Natural killer cell (primary cell): ENCODE measurements at regions not wholly inside any gene's neighbourhood (a gene's known extent, or its start where the extent isn't known, plus 50 kb on each side); places are given as distances from the start of the nearest gene placed in this dataset.

Experiments used
- ATAC-seq, 3 donors: fragments of 150-1000 bp in 2 of 3; fragments of 200-7000 bp in 1 of 3; cut with Tn5 transposase; 1 replicate in 1 of 3; 2 replicates in 2 of 3; pipeline ENCODE4 v1.10.0; 2021; ENCODE audit warnings: mild to moderate bottlenecking in 2 of 3, moderate library complexity in 2 of 3
- DNase-seq, 2 donors: peaks; one replicate each; pipeline versions ENCODE4 v3.0.0 to v3.0.0-alpha.2; 2013 to 2021; ENCODE audit warnings: mixed read lengths in 1 of 2
- H3K27ac ChIP-seq: one replicate; pipeline ENCODE4 v1.5.1; 2013; ENCODE audit warnings: mild to moderate bottlenecking, low read length
- H3K27me3 ChIP-seq: one replicate; pipeline ENCODE4 v1.6.1; 2013; ENCODE audit warnings: low read length; ENCODE audit not compliant: control insufficient read depth, insufficient read depth
- H3K36me3 ChIP-seq: one replicate; pipeline ENCODE4 v1.6.1; 2013; ENCODE audit warnings: low read length; ENCODE audit not compliant: control insufficient read depth, insufficient read depth
- H3K4me1 ChIP-seq: one replicate; pipeline ENCODE4 v1.6.1; 2013; ENCODE audit warnings: low read length; ENCODE audit not compliant: control insufficient read depth, insufficient read depth
- H3K4me3 ChIP-seq: one replicate; pipeline ENCODE4 v1.5.1; 2013; ENCODE audit warnings: low read length
- H3K9me3 ChIP-seq: one replicate; pipeline ENCODE4 v1.6.1; 2013; ENCODE audit warnings: low read length; ENCODE audit not compliant: control insufficient read depth, insufficient read depth
- H3K27ac Mint-ChIP-seq, 2 donors: one replicate each; pipeline ENCODE4 v1.8.0; 2022; ENCODE audit warnings: mild to moderate bottlenecking in 2 of 2, mixed read lengths in 2 of 2, moderate library complexity in 1 of 2
- H3K27me3 Mint-ChIP-seq, 2 donors: one replicate each; pipeline ENCODE4 v1.8.0; 2022; ENCODE audit warnings: low read depth in 2 of 2, mixed read lengths in 2 of 2
- H3K36me3 Mint-ChIP-seq: one replicate; pipeline ENCODE4 v1.8.0; 2022; ENCODE audit warnings: mixed read lengths
- H3K4me1 Mint-ChIP-seq, 2 donors: one replicate each; pipeline ENCODE4 v1.8.0; 2022; ENCODE audit warnings: mixed read lengths in 2 of 2
- H3K4me3 Mint-ChIP-seq: one replicate; pipeline ENCODE4 v1.8.0; 2022; ENCODE audit warnings: mild to moderate bottlenecking, moderate library complexity, mixed read lengths
- H3K9me3 Mint-ChIP-seq, 2 donors: one replicate each; pipeline ENCODE4 v1.8.0; 2022; ENCODE audit warnings: mixed read lengths in 2 of 2
- WGBS: methylation state at CpG from one replicate; pipeline ENCODE4 v1.1.7; 2013; ENCODE audit warnings: missing lambda C conversion rate; ENCODE audit not compliant: insufficient coverage; 5-methylcytosine and 5-hydroxymethylcytosine counted together
- intact Hi-C: fragments of 100-400 bp; cut with micrococcal nuclease; formaldehyde crosslinking; loops from one replicate; pipeline ENCODE4 v1.14.2; 2022
- TF ChIP-seq, protein P1 (sequence below): fragments of 200-600 bp; IDR thresholded peaks from one replicate; pipeline ENCODE4 v1.8.0; 2022; ENCODE audit warnings: antibody characterized with exemption

DNA sequence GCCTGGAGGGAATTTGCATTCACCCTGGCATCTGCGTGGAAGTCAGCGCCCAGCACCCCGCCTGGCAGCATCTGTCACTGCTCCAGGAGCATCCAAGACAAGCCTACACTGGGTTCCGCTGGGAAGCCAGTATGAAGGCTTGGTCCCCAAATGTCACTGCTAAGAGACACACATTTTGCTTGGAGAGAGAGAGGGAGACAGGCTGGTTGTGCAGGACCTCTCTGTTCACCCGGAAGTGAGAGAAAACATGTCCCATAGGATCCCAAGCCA lies 119.5 kb downstream of the SEC23IP start:
- Histone ChIP-seq H3K4me3 (no peak overlapping the region), H3K27me3 (no peaks in the 10 kb centered on the region), H3K4me1 (no peaks in the 10 kb centered on the region), H3K9me3 (no peaks in the 10 kb centered on the region), H3K36me3 (no peaks in the 10 kb centered on the region), H3K27ac (no peak overlapping the region)
- no peaks in the 10 kb centered on the region for H3K36me3 Mint-ChIP-seq
- peaks cover 36 to 63% of the 10 kb centered on the region in 2 donors for H3K27me3 Mint-ChIP-seq
- ATAC-seq (no peak), DNase-seq (no peak)
- TF ChIP-seq, protein P1, sequence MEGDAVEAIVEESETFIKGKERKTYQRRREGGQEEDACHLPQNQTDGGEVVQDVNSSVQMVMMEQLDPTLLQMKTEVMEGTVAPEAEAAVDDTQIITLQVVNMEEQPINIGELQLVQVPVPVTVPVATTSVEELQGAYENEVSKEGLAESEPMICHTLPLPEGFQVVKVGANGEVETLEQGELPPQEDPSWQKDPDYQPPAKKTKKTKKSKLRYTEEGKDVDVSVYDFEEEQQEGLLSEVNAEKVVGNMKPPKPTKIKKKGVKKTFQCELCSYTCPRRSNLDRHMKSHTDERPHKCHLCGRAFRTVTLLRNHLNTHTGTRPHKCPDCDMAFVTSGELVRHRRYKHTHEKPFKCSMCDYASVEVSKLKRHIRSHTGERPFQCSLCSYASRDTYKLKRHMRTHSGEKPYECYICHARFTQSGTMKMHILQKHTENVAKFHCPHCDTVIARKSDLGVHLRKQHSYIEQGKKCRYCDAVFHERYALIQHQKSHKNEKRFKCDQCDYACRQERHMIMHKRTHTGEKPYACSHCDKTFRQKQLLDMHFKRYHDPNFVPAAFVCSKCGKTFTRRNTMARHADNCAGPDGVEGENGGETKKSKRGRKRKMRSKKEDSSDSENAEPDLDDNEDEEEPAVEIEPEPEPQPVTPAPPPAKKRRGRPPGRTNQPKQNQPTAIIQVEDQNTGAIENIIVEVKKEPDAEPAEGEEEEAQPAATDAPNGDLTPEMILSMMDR: no peak
- intact Hi-C loops: no loop called here
- H3K4me3 Mint-ChIP-seq: no peak overlapping the region
- 85% methylated on average over 5 of the region's 5 CpGs for WGBS
- no peaks in the 10 kb centered on the region for H3K9me3 Mint-ChIP-seq
- no peaks in the 10 kb centered on the region for H3K4me1 Mint-ChIP-seq
- H3K27ac Mint-ChIP-seq: no peak overlapping the region

DNA sequence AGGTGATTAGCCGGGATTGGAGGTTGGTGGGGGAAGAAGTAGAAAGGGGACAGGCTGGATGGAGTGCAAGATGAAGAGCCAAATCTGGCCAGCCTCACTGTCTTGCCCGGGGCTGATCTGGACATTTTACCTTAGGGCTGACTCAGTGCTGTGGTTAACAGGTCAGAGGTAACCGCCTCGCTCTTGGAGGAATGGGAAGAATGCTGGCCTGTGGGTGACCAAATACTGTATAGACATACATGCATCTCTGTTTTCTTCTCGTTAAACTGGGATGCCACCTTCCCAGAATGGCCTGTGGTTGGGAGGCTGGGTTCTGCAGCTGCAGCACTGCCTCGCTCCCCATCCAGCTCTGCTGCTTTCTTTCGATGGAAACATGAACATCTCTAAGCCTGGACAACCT lies 120.0 kb downstream of the SEC23IP start:
- 85% methylated on average over 6 of the region's 7 CpGs for WGBS
- Histone ChIP-seq H3K4me3 (no peak overlapping the region), H3K9me3 (no peaks in the 10 kb centered on the region), H3K27me3 (no peaks in the 10 kb centered on the region), H3K4me1 (no peaks in the 10 kb centered on the region), H3K36me3 (no peaks in the 10 kb centered on the region), H3K27ac (no peak overlapping the region)
- Mint-ChIP-seq H3K36me3 (no peaks in the 10 kb centered on the region), H3K27me3 (peaks cover 36 to 63% of the 10 kb centered on the region in 2 donors), H3K27ac (no peak overlapping the region), H3K4me3 (no peak overlapping the region), H3K9me3 (no peaks in the 10 kb centered on the region), H3K4me1 (no peaks in the 10 kb centered on the region)
- intact Hi-C loops: no loop called here
- no peak for ATAC-seq
- TF ChIP-seq, protein P1: no peak
- no peak for DNase-seq

DNA sequence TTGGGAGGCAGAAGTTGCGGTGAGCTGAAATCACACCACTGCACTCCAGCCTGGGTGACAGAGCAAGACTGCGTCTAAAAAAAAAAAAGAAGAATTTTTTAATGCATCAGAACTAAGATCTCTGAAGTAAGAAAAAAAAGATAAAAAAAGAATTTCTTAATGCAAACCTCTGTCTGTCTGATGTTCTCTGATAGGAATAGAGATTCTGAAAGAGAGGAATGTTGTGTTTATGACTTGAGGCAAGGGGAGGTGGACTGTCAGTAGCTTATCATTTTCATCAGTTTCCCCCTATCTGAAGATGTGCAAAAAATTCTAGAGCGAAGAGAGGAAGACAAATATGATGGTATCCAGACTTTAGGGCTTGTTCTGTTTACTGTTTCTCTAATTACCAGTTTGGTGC lies 121.5 kb downstream of the SEC23IP start:
- no peaks in the 10 kb centered on the region for H3K9me3 ChIP-seq

DNA sequence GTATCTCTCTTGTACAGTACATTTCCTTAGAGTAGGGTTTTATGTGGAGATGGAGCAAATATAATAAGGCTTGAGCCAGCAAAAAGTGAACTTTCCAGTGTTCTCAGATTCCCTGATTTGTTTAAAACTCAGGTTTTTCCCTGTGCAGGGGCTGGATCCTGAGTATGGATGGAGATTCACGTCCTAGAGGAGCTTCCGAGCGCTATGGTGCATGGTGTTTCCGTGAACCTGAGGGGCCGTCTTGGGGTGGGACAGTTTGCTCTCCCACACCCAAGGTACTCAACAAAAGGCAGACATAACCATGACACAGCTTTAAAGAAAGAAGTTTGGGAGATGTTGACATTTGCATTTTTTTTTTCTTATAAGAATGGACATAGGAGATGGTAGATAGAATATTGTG lies 122.5 kb downstream of the SEC23IP start:
- ATAC-seq: no peak

More for the DNA sequence above, 121.5 kb downstream of the SEC23IP start:
- Mint-ChIP-seq H3K27me3 (peaks cover 42 to 72% of the 10 kb centered on the region in 2 donors), H3K27ac (no peak overlapping the region), H3K9me3 (no peaks in the 10 kb centered on the region), H3K4me1 (no peaks in the 10 kb centered on the region), H3K36me3 (no peaks in the 10 kb centered on the region), H3K4me3 (no peak overlapping the region)
- TF ChIP-seq, protein P1: no peak
- intact Hi-C loops: no loop called here
- DNase-seq (no peak), ATAC-seq (no peak)
- H3K27ac ChIP-seq: no peak overlapping the region
- 89% methylated on average over 2 of the region's 3 CpGs for WGBS
- no peaks in the 10 kb centered on the region for H3K4me1 ChIP-seq
- H3K36me3 ChIP-seq: no peaks in the 10 kb centered on the region
- no peak overlapping the region for H3K4me3 ChIP-seq
- H3K27me3 ChIP-seq: no peaks in the 10 kb centered on the region

More for the DNA sequence above, 122.5 kb downstream of the SEC23IP start:
- no peak overlapping the region for H3K27ac Mint-ChIP-seq
- H3K4me3 Mint-ChIP-seq: no peak overlapping the region
- WGBS: 94% methylated on average over 5 of the region's 5 CpGs
- H3K27ac ChIP-seq: no peak overlapping the region
- H3K4me1 Mint-ChIP-seq: no peaks in the 10 kb centered on the region
- no peak for DNase-seq
- H3K36me3 Mint-ChIP-seq: no peaks in the 10 kb centered on the region
- no peaks in the 10 kb centered on the region for H3K9me3 ChIP-seq
- H3K27me3 Mint-ChIP-seq: peaks cover 41 to 72% of the 10 kb centered on the region in 2 donors
- no peaks in the 10 kb centered on the region for H3K4me1 ChIP-seq
- no peaks in the 10 kb centered on the region for H3K27me3 ChIP-seq
- no peak overlapping the region for H3K4me3 ChIP-seq
- TF ChIP-seq, protein P1: no peak
- intact Hi-C loops: no loop called here
- no peaks in the 10 kb centered on the region for H3K9me3 Mint-ChIP-seq
- no peaks in the 10 kb centered on the region for H3K36me3 ChIP-seq
